HEK293 (cell line): ENCODE measurements at regions not wholly inside any gene's neighbourhood (a gene's known extent, or its start where the extent isn't known, plus 50 kb on each side); places are given as distances from the start of the nearest gene placed in this dataset.

ENCODE experiments used
- CTCF ChIP-seq: fragments of 450-650 bp; formaldehyde crosslinking; IDR thresholded peaks from 2 replicates; pipeline ENCODE4 v1.5.1; 2016; ENCODE audit warnings: missing biosample characterization, missing genetic modification characterization
- ZBTB7A ChIP-seq: fragments of 450-650 bp; formaldehyde crosslinking; IDR thresholded peaks from 2 replicates; pipeline ENCODE4 v1.5.1; 2016; ENCODE audit warnings: low read depth, missing biosample characterization, missing genetic modification characterization
- ZNF10 ChIP-seq: fragments of 450-650 bp; formaldehyde crosslinking; IDR thresholded peaks from 2 replicates; pipeline ENCODE4 v1.5.1; 2017; ENCODE audit warnings: missing biosample characterization, missing genetic modification characterization
- ZNF155 ChIP-seq: fragments of 450-650 bp; formaldehyde crosslinking; IDR thresholded peaks from 2 replicates; pipeline ENCODE4 v1.5.1; 2016; ENCODE audit warnings: missing biosample characterization, missing genetic modification characterization
- ZNF558 ChIP-seq: fragments of 450-650 bp; formaldehyde crosslinking; IDR thresholded peaks from 2 replicates; pipeline ENCODE4 v1.5.1; 2016; ENCODE audit warnings: missing biosample characterization, missing genetic modification characterization
- ZNF76 ChIP-seq: fragments of 450-650 bp; formaldehyde crosslinking; IDR thresholded peaks from 2 replicates; pipeline ENCODE4; 2016; ENCODE audit warnings: low read depth, missing biosample characterization, missing genetic modification characterization, borderline replicate concordance

GRCh38 chr3:79926522-79926921 lies 158.7 kb upstream of the ROBO1 start:
- TF ChIP-seq ZNF558 (tag by site-specific recombination) (no peak), ZNF155 (tag by site-specific recombination) (no peak), ZNF10 (tag by site-specific recombination) (no peak), CTCF (tag by site-specific recombination) (no peak), ZNF76 (tag by site-specific recombination) (no peak), ZBTB7A (tag by site-specific recombination) (no peak)
